ENCODE measurements at regions not wholly inside any gene's neighbourhood (a gene's known extent, or its start where the extent isn't known, plus 50 kb on each side); places are given as distances from the start of the nearest gene placed in this dataset.

- H3K36me3 ChIP-seq (replicated peaks in 1 of 2; ENCODE audit: control insufficient read depth in 1 of 2, insufficient read depth in 2 of 2, low read length in 2 of 2) = no peaks in the 10 kb centered on the region
- WGBS (ENCODE audit: insufficient coverage) = no CpG with 5 or more reads among the region's 1 CpG
- intact Hi-C loops (cut with micrococcal nuclease) = no loop called here
- H3K9me3 ChIP-seq (replicated peaks in 1 of 2; ENCODE audit: control insufficient read depth in 1 of 2, insufficient read depth in 1 of 2, low read length in 2 of 2) = no peaks in the 10 kb centered on the region
- H3K4me1 Mint-ChIP-seq = no peaks in the 10 kb centered on the region
- no peak overlapping the region for H3K4me3 Mint-ChIP-seq
- H3K27me3 ChIP-seq (ENCODE audit: control insufficient read depth in 2 of 2, insufficient read depth in 2 of 2, low read length in 2 of 2) = no peaks in the 10 kb centered on the region
- H3K9me3 Mint-ChIP-seq = peaks cover 0 to 4% (median 0%) of the 10 kb centered on the region in 7 donors
- no peaks in the 10 kb centered on the region for H3K79me2 ChIP-seq (ENCODE audit: insufficient read depth, low read length)
- H4K20me1 ChIP-seq (ENCODE audit: insufficient read depth, low read length) = no peaks in the 10 kb centered on the region
- no peak overlapping the region for H3K4me2 ChIP-seq (replicated peaks; ENCODE audit: extremely low read depth, low read length, poor library complexity, severe bottlenecking)
- no peaks in the 10 kb centered on the region for H3K36me3 Mint-ChIP-seq
- no peak overlapping the region for H3K27ac Mint-ChIP-seq
- TF ChIP-seq, protein P1, sequence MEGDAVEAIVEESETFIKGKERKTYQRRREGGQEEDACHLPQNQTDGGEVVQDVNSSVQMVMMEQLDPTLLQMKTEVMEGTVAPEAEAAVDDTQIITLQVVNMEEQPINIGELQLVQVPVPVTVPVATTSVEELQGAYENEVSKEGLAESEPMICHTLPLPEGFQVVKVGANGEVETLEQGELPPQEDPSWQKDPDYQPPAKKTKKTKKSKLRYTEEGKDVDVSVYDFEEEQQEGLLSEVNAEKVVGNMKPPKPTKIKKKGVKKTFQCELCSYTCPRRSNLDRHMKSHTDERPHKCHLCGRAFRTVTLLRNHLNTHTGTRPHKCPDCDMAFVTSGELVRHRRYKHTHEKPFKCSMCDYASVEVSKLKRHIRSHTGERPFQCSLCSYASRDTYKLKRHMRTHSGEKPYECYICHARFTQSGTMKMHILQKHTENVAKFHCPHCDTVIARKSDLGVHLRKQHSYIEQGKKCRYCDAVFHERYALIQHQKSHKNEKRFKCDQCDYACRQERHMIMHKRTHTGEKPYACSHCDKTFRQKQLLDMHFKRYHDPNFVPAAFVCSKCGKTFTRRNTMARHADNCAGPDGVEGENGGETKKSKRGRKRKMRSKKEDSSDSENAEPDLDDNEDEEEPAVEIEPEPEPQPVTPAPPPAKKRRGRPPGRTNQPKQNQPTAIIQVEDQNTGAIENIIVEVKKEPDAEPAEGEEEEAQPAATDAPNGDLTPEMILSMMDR (IDR thresholded peaks at IDR 0.05) = no peak
- DNase-seq = no peak
- H3K9ac ChIP-seq (ENCODE audit: insufficient read depth, low read length, poor library complexity, severe bottlenecking) = no peak overlapping the region
- no peak overlapping the region for H3K27ac ChIP-seq (ENCODE audit: low read depth in 1 of 2, low read length in 2 of 2)
- H2AFZ ChIP-seq (ENCODE audit: insufficient read depth, low read depth, low read length, poor library complexity, severe bottlenecking) = no peak overlapping the region
- H3K4me1 ChIP-seq (ENCODE audit: control insufficient read depth in 1 of 2, insufficient read depth in 2 of 2, low read length in 2 of 2) = no peaks in the 10 kb centered on the region
- no peaks in the 10 kb centered on the region for H3K27me3 Mint-ChIP-seq (ENCODE audit: low read depth in 3 of 3)
- H3K4me3 ChIP-seq (replicated peaks in 1 of 3; ENCODE audit: low read depth in 2 of 3, low read length in 3 of 3) = no peak overlapping the region
Observed at GRCh38 chrX:14427614-14428013, 101.7 kb upstream of the GLRA2 start.

DNA sequence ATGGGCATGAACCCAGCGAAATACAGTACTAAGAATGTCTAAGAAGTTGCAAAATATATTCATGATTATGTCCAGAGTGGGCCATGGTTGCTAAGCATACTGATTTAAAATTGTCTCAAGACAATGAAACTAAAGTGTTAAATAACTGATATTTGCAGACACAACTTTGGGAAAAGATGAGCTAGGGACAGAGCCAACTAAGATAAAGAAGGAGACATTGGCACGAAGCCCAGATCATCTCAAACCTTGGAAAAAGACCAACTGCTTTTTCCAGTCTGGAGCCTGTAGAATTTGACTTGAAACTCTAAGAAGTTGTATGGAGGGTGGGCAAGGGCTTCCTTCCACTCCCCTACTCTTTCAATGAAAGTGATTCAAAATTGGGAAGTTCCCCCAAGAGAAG, 108.5 kb upstream of the GLRA2 start:
- no peaks in the 10 kb centered on the region for H3K36me3 ChIP-seq (replicated peaks in 1 of 2; ENCODE audit: control insufficient read depth in 1 of 2, insufficient read depth in 2 of 2, low read length in 2 of 2)
- Mint-ChIP-seq H3K4me1 (no peaks in the 10 kb centered on the region), H3K9me3 (peaks cover 0 to 4% (median 0%) of the 10 kb centered on the region in 7 donors), H3K27me3 (ENCODE audit: low read depth in 3 of 3) (no peaks in the 10 kb centered on the region), H3K4me3 (no peak overlapping the region), H3K36me3 (no peaks in the 10 kb centered on the region), H3K27ac (no peak overlapping the region)
- H2AFZ ChIP-seq (ENCODE audit: insufficient read depth, low read depth, low read length, poor library complexity, severe bottlenecking) = no peak overlapping the region
- H3K4me3 ChIP-seq (replicated peaks in 1 of 3; ENCODE audit: low read depth in 2 of 3, low read length in 3 of 3) = no peak overlapping the region
- no peak for DNase-seq
- intact Hi-C loops (cut with micrococcal nuclease) = no loop called here
- no peak overlapping the region for H3K9ac ChIP-seq (ENCODE audit: insufficient read depth, low read length, poor library complexity, severe bottlenecking)
- H3K4me2 ChIP-seq (replicated peaks; ENCODE audit: extremely low read depth, low read length, poor library complexity, severe bottlenecking) = no peak overlapping the region
- no peaks in the 10 kb centered on the region for H3K79me2 ChIP-seq (ENCODE audit: insufficient read depth, low read length)
- H3K4me1 ChIP-seq (ENCODE audit: control insufficient read depth in 1 of 2, insufficient read depth in 2 of 2, low read length in 2 of 2) = no peaks in the 10 kb centered on the region
- no peaks in the 10 kb centered on the region for H3K27me3 ChIP-seq (ENCODE audit: control insufficient read depth in 2 of 2, insufficient read depth in 2 of 2, low read length in 2 of 2)
- no peak overlapping the region for H3K27ac ChIP-seq (ENCODE audit: low read depth in 1 of 2, low read length in 2 of 2)
- WGBS (ENCODE audit: insufficient coverage) = no CpG with 5 or more reads among the region's 2 CpGs
- H4K20me1 ChIP-seq (ENCODE audit: insufficient read depth, low read length) = no peaks in the 10 kb centered on the region
- no peaks in the 10 kb centered on the region for H3K9me3 ChIP-seq (replicated peaks in 1 of 2; ENCODE audit: control insufficient read depth in 1 of 2, insufficient read depth in 1 of 2, low read length in 2 of 2)
- TF ChIP-seq, protein P1 (IDR thresholded peaks at IDR 0.05) = no peak

Measured in CD14-positive monocyte (primary cell).